ENCODE measurements at regions not wholly inside any gene's neighbourhood (a gene's known extent, or its start where the extent isn't known, plus 50 kb on each side); places are given as distances from the start of the nearest gene placed in this dataset.

DNA sequence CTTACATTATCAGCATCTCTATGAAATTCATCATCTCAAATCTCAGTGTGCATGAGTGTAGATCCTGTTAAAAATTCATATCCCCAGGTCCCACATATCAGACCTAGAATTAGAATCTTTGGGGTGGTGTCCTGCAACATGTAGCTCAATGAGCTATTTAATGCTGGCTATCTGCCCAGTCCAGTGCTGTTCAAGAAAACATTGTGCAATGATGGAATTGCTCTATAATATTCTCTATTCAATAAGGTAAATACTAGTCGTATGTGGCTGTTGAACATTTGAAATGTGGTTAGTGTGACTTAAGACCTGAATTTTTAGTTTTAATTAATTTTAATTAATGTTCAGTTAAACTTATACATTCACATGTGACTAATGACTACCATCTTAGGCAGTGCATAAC lies 127.4 kb downstream of the NOL4 start:
- TF ChIP-seq, protein P1, sequence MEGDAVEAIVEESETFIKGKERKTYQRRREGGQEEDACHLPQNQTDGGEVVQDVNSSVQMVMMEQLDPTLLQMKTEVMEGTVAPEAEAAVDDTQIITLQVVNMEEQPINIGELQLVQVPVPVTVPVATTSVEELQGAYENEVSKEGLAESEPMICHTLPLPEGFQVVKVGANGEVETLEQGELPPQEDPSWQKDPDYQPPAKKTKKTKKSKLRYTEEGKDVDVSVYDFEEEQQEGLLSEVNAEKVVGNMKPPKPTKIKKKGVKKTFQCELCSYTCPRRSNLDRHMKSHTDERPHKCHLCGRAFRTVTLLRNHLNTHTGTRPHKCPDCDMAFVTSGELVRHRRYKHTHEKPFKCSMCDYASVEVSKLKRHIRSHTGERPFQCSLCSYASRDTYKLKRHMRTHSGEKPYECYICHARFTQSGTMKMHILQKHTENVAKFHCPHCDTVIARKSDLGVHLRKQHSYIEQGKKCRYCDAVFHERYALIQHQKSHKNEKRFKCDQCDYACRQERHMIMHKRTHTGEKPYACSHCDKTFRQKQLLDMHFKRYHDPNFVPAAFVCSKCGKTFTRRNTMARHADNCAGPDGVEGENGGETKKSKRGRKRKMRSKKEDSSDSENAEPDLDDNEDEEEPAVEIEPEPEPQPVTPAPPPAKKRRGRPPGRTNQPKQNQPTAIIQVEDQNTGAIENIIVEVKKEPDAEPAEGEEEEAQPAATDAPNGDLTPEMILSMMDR (IDR thresholded peaks at IDR 0.05; ENCODE audit: low read depth, low read length, missing input control) = no peak
- TF ChIP-seq, protein P2, sequence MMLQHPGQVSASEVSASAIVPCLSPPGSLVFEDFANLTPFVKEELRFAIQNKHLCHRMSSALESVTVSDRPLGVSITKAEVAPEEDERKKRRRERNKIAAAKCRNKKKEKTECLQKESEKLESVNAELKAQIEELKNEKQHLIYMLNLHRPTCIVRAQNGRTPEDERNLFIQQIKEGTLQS (IDR thresholded peaks at IDR 0.05) = no peak
- TF ChIP-seq, protein P3, sequence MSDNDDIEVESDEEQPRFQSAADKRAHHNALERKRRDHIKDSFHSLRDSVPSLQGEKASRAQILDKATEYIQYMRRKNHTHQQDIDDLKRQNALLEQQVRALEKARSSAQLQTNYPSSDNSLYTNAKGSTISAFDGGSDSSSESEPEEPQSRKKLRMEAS (IDR thresholded peaks at IDR 0.05) = no peak
- TF ChIP-seq, protein P4, sequence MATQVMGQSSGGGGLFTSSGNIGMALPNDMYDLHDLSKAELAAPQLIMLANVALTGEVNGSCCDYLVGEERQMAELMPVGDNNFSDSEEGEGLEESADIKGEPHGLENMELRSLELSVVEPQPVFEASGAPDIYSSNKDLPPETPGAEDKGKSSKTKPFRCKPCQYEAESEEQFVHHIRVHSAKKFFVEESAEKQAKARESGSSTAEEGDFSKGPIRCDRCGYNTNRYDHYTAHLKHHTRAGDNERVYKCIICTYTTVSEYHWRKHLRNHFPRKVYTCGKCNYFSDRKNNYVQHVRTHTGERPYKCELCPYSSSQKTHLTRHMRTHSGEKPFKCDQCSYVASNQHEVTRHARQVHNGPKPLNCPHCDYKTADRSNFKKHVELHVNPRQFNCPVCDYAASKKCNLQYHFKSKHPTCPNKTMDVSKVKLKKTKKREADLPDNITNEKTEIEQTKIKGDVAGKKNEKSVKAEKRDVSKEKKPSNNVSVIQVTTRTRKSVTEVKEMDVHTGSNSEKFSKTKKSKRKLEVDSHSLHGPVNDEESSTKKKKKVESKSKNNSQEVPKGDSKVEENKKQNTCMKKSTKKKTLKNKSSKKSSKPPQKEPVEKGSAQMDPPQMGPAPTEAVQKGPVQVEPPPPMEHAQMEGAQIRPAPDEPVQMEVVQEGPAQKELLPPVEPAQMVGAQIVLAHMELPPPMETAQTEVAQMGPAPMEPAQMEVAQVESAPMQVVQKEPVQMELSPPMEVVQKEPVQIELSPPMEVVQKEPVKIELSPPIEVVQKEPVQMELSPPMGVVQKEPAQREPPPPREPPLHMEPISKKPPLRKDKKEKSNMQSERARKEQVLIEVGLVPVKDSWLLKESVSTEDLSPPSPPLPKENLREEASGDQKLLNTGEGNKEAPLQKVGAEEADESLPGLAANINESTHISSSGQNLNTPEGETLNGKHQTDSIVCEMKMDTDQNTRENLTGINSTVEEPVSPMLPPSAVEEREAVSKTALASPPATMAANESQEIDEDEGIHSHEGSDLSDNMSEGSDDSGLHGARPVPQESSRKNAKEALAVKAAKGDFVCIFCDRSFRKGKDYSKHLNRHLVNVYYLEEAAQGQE (IDR thresholded peaks at IDR 0.05) = no peak
